ENCODE measurements at regions not wholly inside any gene's neighbourhood (a gene's known extent, or its start where the extent isn't known, plus 50 kb on each side); places are given as distances from the start of the nearest gene placed in this dataset.

- TF ChIP-seq CTCF (IDR thresholded peaks at IDR 0.05; ENCODE audit: low read length) (no peak), EZH2 (IDR thresholded peaks at IDR 0.05; ENCODE audit: borderline replicate concordance, low read length) (no peak)
Measured at GRCh38 chr6:27129917-27130316, 117.6 kb upstream of the PRSS16 start.

Measured in OCI-LY1 (cell line).